A673 (cell line): ENCODE measurements at regions not wholly inside any gene's neighbourhood (a gene's known extent, or its start where the extent isn't known, plus 50 kb on each side); places are given as distances from the start of the nearest gene placed in this dataset.

ENCODE experiments used
- BruUV-seq: library from RNA; stranded (reverse); fragments of 400-500 nt; replicated peaks from 2 replicates; lab custom pipeline; 2021; lab: Mats Ljungman, UMichigan
- CTCF ChIA-PET: fragments of 300-600 bp; sonication (Branson Sonifier 250); formaldehyde crosslinking; loops from one replicate; lab custom pipeline; 2022; ENCODE audit warnings: antibody characterized with exemption; lab: Charles Lee
- POLR2A ChIA-PET: fragments of 300-600 bp; sonication (Branson Sonifier 250); formaldehyde crosslinking; loops from one replicate; lab custom pipeline; 2022; ENCODE audit warnings: antibody characterized with exemption; ENCODE audit not compliant: low non-redundant PET; lab: Charles Lee
- DNase-seq: peaks from one replicate; pipeline ENCODE4 v3.0.0-alpha.2; 2015; ENCODE audit warnings: low spot score
- H3K27ac ChIP-seq: fragments of 200-600 bp; sonication (generic); 2 replicates; pipeline ENCODE4 v1.5.1; 2016; ENCODE audit warnings: mixed run types, low read depth, mild to moderate bottlenecking, mixed read lengths, antibody characterized with exemption, low read length; ENCODE audit not compliant: poor library complexity, severe bottlenecking
- H3K27me3 ChIP-seq: fragments of 200-600 bp; sonication (generic); replicated peaks from 2 replicates; pipeline ENCODE4 v1.6.1; 2017; ENCODE audit warnings: mixed run types, low read depth, mild to moderate bottlenecking, mixed read lengths, antibody characterized with exemption, low read length; ENCODE audit not compliant: insufficient read depth, poor library complexity
- H3K36me3 ChIP-seq: fragments of 200-600 bp; sonication (generic); 2 replicates; pipeline ENCODE4 v1.6.1; 2016; ENCODE audit warnings: mixed run types, mild to moderate bottlenecking, mixed read lengths, antibody characterized with exemption, low read length; ENCODE audit not compliant: insufficient read depth, poor library complexity, severe bottlenecking
- H3K4me1 ChIP-seq: fragments of 200-600 bp; sonication (generic); 2 replicates; pipeline ENCODE4 v1.6.1; 2017; ENCODE audit warnings: mixed run types, mild to moderate bottlenecking, mixed read lengths, antibody characterized with exemption, low read length; ENCODE audit not compliant: insufficient read depth, poor library complexity, severe bottlenecking
- H3K4me3 ChIP-seq: fragments of 200-600 bp; sonication (generic); 2 replicates; pipeline ENCODE4 v1.5.1; 2016; ENCODE audit warnings: low read depth, mixed run types, mild to moderate bottlenecking, mixed read lengths, low read length; ENCODE audit not compliant: poor library complexity, severe bottlenecking
- H3K9me3 ChIP-seq: fragments of 200-600 bp; sonication (generic); 2 replicates; pipeline ENCODE4 v1.6.1; 2016; ENCODE audit warnings: mixed run types, low read depth, mild to moderate bottlenecking, mixed read lengths, antibody characterized with exemption, low read length; ENCODE audit not compliant: poor library complexity, severe bottlenecking
- CTCF ChIP-seq: fragments of 300-800, 200-600 bp; sonication (generic); conservative IDR thresholded peaks from 2 replicates; pipeline ENCODE4 v1.5.1; 2017; ENCODE audit warnings: low read depth, mild to moderate bottlenecking, antibody characterized with exemption, low read length, moderate library complexity, mixed read lengths
- EZH2 ChIP-seq: fragments of 200-600 bp; sonication (generic); IDR thresholded peaks from 2 replicates; pipeline ENCODE4 v1.6.1; 2017; ENCODE audit warnings: borderline replicate concordance, low read depth, mild to moderate bottlenecking, mixed read lengths, antibody characterized with exemption, low read length; ENCODE audit not compliant: poor library complexity, severe bottlenecking
- intact Hi-C: fragments of 100-400 bp; cut with micrococcal nuclease; formaldehyde crosslinking; loops from one replicate; pipeline ENCODE4 v1.10.0; 2022; ENCODE audit not compliant: unreplicated experiment

- Histone ChIP-seq H3K9me3 (no peaks in the 10 kb centered on the region), H3K4me1 (no peaks in the 10 kb centered on the region), H3K36me3 (no peaks in the 10 kb centered on the region), H3K4me3 (no peak overlapping the region), H3K27me3 (no peaks in the 10 kb centered on the region), H3K27ac (no peak overlapping the region)
- POLR2A ChIA-PET: no interaction called here
- CTCF ChIA-PET: no interaction called here
- TF ChIP-seq EZH2 (no peak), CTCF (no peak)
- BruUV-seq: no TSS peak
- DNase-seq: no peak
- intact Hi-C loops: no loop called here
These were observed 2874.1 kb upstream of the PCDH20 start for GRCh38 chr13:64289702-64290101.

GRCh38 chr13:64283926-64284325 is 2868.3 kb upstream of the PCDH20 start:
- DNase-seq: no peak
- BruUV-seq: no TSS peak
- H3K4me1 ChIP-seq: no peaks in the 10 kb centered on the region
- intact Hi-C loops: no loop called here
- TF ChIP-seq CTCF (no peak), EZH2 (no peak)
- H3K27ac ChIP-seq: no peak overlapping the region
- H3K36me3 ChIP-seq: no peaks in the 10 kb centered on the region
- CTCF ChIA-PET: no interaction called here
- no peaks in the 10 kb centered on the region for H3K27me3 ChIP-seq
- H3K9me3 ChIP-seq: no peaks in the 10 kb centered on the region
- no peak overlapping the region for H3K4me3 ChIP-seq
- POLR2A ChIA-PET: no interaction called here

- H3K27me3 ChIP-seq: no peaks in the 10 kb centered on the region
- CTCF ChIA-PET: no interaction called here
- POLR2A ChIA-PET: no interaction called here
- no peak overlapping the region for H3K4me3 ChIP-seq
- no peak overlapping the region for H3K27ac ChIP-seq
- BruUV-seq: no TSS peak
- DNase-seq: peak; percentile 39
- intact Hi-C loops: no loop called here
- no peaks in the 10 kb centered on the region for H3K4me1 ChIP-seq
- peaks cover 4% of the 10 kb centered on the region for H3K9me3 ChIP-seq
- no peak for TF ChIP-seq CTCF
- TF ChIP-seq EZH2: no peak
- H3K36me3 ChIP-seq: no peaks in the 10 kb centered on the region
These were observed 2862.8 kb upstream of the PCDH20 start for GRCh38 chr13:64278493-64278892.
